ENCODE measurements at regions not wholly inside any gene's neighbourhood (a gene's known extent, or its start where the extent isn't known, plus 50 kb on each side); places are given as distances from the start of the nearest gene placed in this dataset.
A peak's percentile ranks its signal among the peaks of the same experiment; 100 is the strongest.

- H3K4me1 ChIP-seq = peaks cover 0 to 9% (median 4%) of the 10 kb centered on the region in 4 donors
- H3K27ac ChIP-seq = no peak overlapping the region
- intact Hi-C loops (cut with DNase I; ENCODE audit: low total_unique reads) = no loop called here
- no peak for TF ChIP-seq CTCF (IDR thresholded peaks at IDR 0.05)
- H3K9me3 ChIP-seq = no peaks in the 10 kb centered on the region
- H3K36me3 ChIP-seq = no peaks in the 10 kb centered on the region
- H3K27me3 ChIP-seq = no peaks in the 10 kb centered on the region
- DNase-seq = no peak
- H3K4me3 ChIP-seq = no peak overlapping the region
Measured at GRCh38 chr20:11675920-11676629, 241.6 kb upstream of the BTBD3 start.

GRCh38 chr20:11676630-11677287 lies 240.9 kb upstream of the BTBD3 start:
- Histone ChIP-seq H3K9me3 (no peaks in the 10 kb centered on the region), H3K4me3 (no peak overlapping the region), H3K27me3 (no peaks in the 10 kb centered on the region), H3K4me1 (peaks cover 0 to 9% (median 4%) of the 10 kb centered on the region in 4 donors), H3K27ac (no peak overlapping the region), H3K36me3 (no peaks in the 10 kb centered on the region)
- intact Hi-C loops (cut with DNase I; ENCODE audit: low total_unique reads) = no loop called here
- no peak for DNase-seq
- peak; percentile 57 to 58 for TF ChIP-seq CTCF (IDR thresholded peaks at IDR 0.05)

- TF ChIP-seq CTCF (IDR thresholded peaks at IDR 0.05) = no peak
- intact Hi-C loops (cut with DNase I; ENCODE audit: low total_unique reads) = no loop called here
- no peaks in the 10 kb centered on the region for H3K36me3 ChIP-seq
Measured at GRCh38 chr20:11677428-11677827, 240.3 kb upstream of the BTBD3 start.

GRCh38 chr20:11677836-11678235 lies 239.9 kb upstream of the BTBD3 start:
- H3K4me3 ChIP-seq = no peak overlapping the region
- H3K27me3 ChIP-seq = no peaks in the 10 kb centered on the region
- DNase-seq = no peak
- H3K36me3 ChIP-seq = no peaks in the 10 kb centered on the region
- H3K27ac ChIP-seq = no peak overlapping the region
- no peak for TF ChIP-seq CTCF (IDR thresholded peaks at IDR 0.05)
- intact Hi-C loops (cut with DNase I; ENCODE audit: low total_unique reads) = no loop called here
- H3K4me1 ChIP-seq = peaks cover 0 to 9% (median 4%) of the 10 kb centered on the region in 4 donors
- H3K9me3 ChIP-seq = no peaks in the 10 kb centered on the region

More at GRCh38 chr20:11677428-11677827, 240.3 kb upstream of the BTBD3 start:
- Histone ChIP-seq H3K4me3 (no peak overlapping the region), H3K9me3 (no peaks in the 10 kb centered on the region), H3K4me1 (peaks cover 0 to 9% (median 4%) of the 10 kb centered on the region in 4 donors), H3K27me3 (no peaks in the 10 kb centered on the region), H3K27ac (no peak overlapping the region)
- DNase-seq = no peak

- intact Hi-C loops (cut with DNase I; ENCODE audit: low total_unique reads) = no loop called here
- no peak for TF ChIP-seq CTCF (IDR thresholded peaks at IDR 0.05)
Measured at GRCh38 chr20:11682285-11682684, 235.4 kb upstream of the BTBD3 start.

More at GRCh38 chr20:11682285-11682684, 235.4 kb upstream of the BTBD3 start:
- Histone ChIP-seq H3K9me3 (no peaks in the 10 kb centered on the region), H3K4me3 (no peak overlapping the region), H3K4me1 (peaks cover 0 to 8% (median 4%) of the 10 kb centered on the region in 4 donors), H3K36me3 (no peaks in the 10 kb centered on the region), H3K27ac (no peak overlapping the region), H3K27me3 (peaks cover 0 to 3% of the 10 kb centered on the region in 2 donors)
- DNase-seq = no peak

All from tibial artery (tissue), 4 donors.